Breast epithelium (tissue), 3 donors: ENCODE measurements at regions not wholly inside any gene's neighbourhood (a gene's known extent, or its start where the extent isn't known, plus 50 kb on each side); places are given as distances from the start of the nearest gene placed in this dataset.

Source experiments
- CTCF ChIP-seq, 3 donors: fragments of 450-650 bp; IDR thresholded peaks; one replicate each; pipeline ENCODE4 v1.5.1; 2016 to 2017; ENCODE audit warnings: antibody characterized with exemption in 3 of 3, mild to moderate bottlenecking in 3 of 3, moderate library complexity in 3 of 3
- POLR2A ChIP-seq: fragments of 450-650 bp; IDR thresholded peaks from one replicate; pipeline ENCODE4 v1.6.1; 2016; ENCODE audit warnings: antibody characterized with exemption, mild to moderate bottlenecking, moderate library complexity

GRCh38 chr6:22651731-22652130, 82.4 kb downstream of the HDGFL1 start:
- no peak for TF ChIP-seq CTCF (IDR thresholded peaks at IDR 0.05)
- no peak for TF ChIP-seq POLR2A
